ENCODE measurements at regions not wholly inside any gene's neighbourhood (a gene's known extent, or its start where the extent isn't known, plus 50 kb on each side); places are given as distances from the start of the nearest gene placed in this dataset.

GRCh38 chr9:80679916-80680315, 1009.4 kb downstream of the TLE1 start:
- TF ChIP-seq REST (IDR thresholded peaks at IDR 0.05; ENCODE audit: insufficient read depth in 1 of 2, low read depth in 2 of 2, low read length in 1 of 2): no peak
- no peak for TF ChIP-seq POLR2AphosphoS5 (IDR thresholded peaks at IDR 0.05; ENCODE audit: low read depth, low read length)
- no peaks in the 10 kb centered on the region for H3K4me1 ChIP-seq (ENCODE audit: control insufficient read depth, insufficient read depth, low read length)
- DNase-seq (ENCODE audit: low read depth, low spot score) (no peak), ATAC-seq (no peak)
- CTCF ChIA-PET: no interaction called here
- intact Hi-C loops (cut with micrococcal nuclease; ENCODE audit: unreplicated experiment): no loop called here
- no peak overlapping the region for H3K4me3 ChIP-seq (ENCODE audit: low read depth in 2 of 2, low read length in 2 of 2)
- in situ Hi-C loops (cut with HindIII; ENCODE audit: low pct_unique_long_range_greater_than_20kb, low sequenced_read_pairs): no loop called here
- no peak overlapping the region for H3K27ac ChIP-seq (ENCODE audit: low read length)
- no peaks in the 10 kb centered on the region for H3K27me3 ChIP-seq (ENCODE audit: control insufficient read depth, insufficient read depth, low read length)
- H3K36me3 ChIP-seq (ENCODE audit: control insufficient read depth, insufficient read depth, low read length): no peaks in the 10 kb centered on the region
- BruUV-seq (replicated peaks): no TSS peak
- H3K9me3 ChIP-seq (ENCODE audit: control insufficient read depth, insufficient read depth, low read depth, low read length): no peaks in the 10 kb centered on the region
- POLR2A ChIA-PET: no interaction called here

- DNase-seq (ENCODE audit: low read depth, low spot score) (no peak), ATAC-seq (no peak)
- no peaks in the 10 kb centered on the region for H3K27me3 ChIP-seq (ENCODE audit: control insufficient read depth, insufficient read depth, low read length)
- H3K4me3 ChIP-seq (ENCODE audit: low read depth in 2 of 2, low read length in 2 of 2): no peak overlapping the region
- no peaks in the 10 kb centered on the region for H3K4me1 ChIP-seq (ENCODE audit: control insufficient read depth, insufficient read depth, low read length)
- H3K9me3 ChIP-seq (ENCODE audit: control insufficient read depth, insufficient read depth, low read depth, low read length): no peaks in the 10 kb centered on the region
- H3K27ac ChIP-seq (ENCODE audit: low read length): no peak overlapping the region
- BruUV-seq (replicated peaks): no TSS peak
- TF ChIP-seq REST (IDR thresholded peaks at IDR 0.05; ENCODE audit: insufficient read depth in 1 of 2, low read depth in 2 of 2, low read length in 1 of 2) (no peak), POLR2AphosphoS5 (IDR thresholded peaks at IDR 0.05; ENCODE audit: low read depth, low read length) (no peak), SIN3A (IDR thresholded peaks at IDR 0.05; ENCODE audit: borderline replicate concordance, insufficient read depth, low read depth, low read length) (no peak), TCF7L2 (IDR thresholded peaks at IDR 0.05; ENCODE audit: low read depth, low read length) (no peak), CTCF (IDR thresholded peaks at IDR 0.05) (no peak)
- in situ Hi-C loops (cut with HindIII; ENCODE audit: low pct_unique_long_range_greater_than_20kb, low sequenced_read_pairs): no loop called here
- POLR2A ChIA-PET: no interaction called here
- intact Hi-C loops (cut with micrococcal nuclease; ENCODE audit: unreplicated experiment): no loop called here
- CTCF ChIA-PET: no interaction called here
- no peaks in the 10 kb centered on the region for H3K36me3 ChIP-seq (ENCODE audit: control insufficient read depth, insufficient read depth, low read length)
Observed at GRCh38 chr9:80678906-80679305, 1010.4 kb downstream of the TLE1 start.

All from Panc1 (cell line).